Naive thymus-derived CD8-positive, alpha-beta T cell (primary cell): ENCODE measurements at regions not wholly inside any gene's neighbourhood (a gene's known extent, or its start where the extent isn't known, plus 50 kb on each side); places are given as distances from the start of the nearest gene placed in this dataset.
"Not testable (repeated sequence)": the region's sequence is repeated elsewhere in the genome, so short reads cannot be mapped to it uniquely, and the experiment has no call there.

Source experiments
- ATAC-seq, 2 donors: fragments of 150-1000 bp; cut with Tn5 transposase in 1 of 2; sonication (Bioruptor Pico), chemical (Tn5 transposase) in 1 of 2; 1 replicate in 1 of 2; 2 replicates in 1 of 2; pipeline ENCODE4 v1.10.0; 2021; ENCODE audit warnings: mild to moderate bottlenecking in 2 of 2, moderate library complexity in 2 of 2
- POLR2A ChIA-PET: fragments of 350-600 bp; sonication (Branson Sonifier 250); formaldehyde crosslinking; loops from one replicate; lab custom pipeline; 2021; ENCODE audit warnings: antibody characterized with exemption; lab: Charles Lee
- DNase-seq, 10 donors: peaks; one replicate each; pipeline versions ENCODE4 v3.0.0 to v3.0.0-alpha.2; 2020 to 2022
- H3K27ac Mint-ChIP-seq, 10 donors: one replicate each; pipeline ENCODE4 v1.8.0; 2020 to 2022; ENCODE audit warnings: mild to moderate bottlenecking in 10 of 10, mixed read lengths in 10 of 10, moderate library complexity in 4 of 10, inconsistent platforms in 1 of 10
- H3K27me3 Mint-ChIP-seq, 5 donors: one replicate each; pipeline ENCODE4 v1.8.0; 2021 to 2022; ENCODE audit warnings: mixed read lengths in 5 of 5
- H3K36me3 Mint-ChIP-seq, 3 donors: one replicate each; pipeline ENCODE4 v1.8.0; 2020 to 2022; ENCODE audit warnings: mixed read lengths in 3 of 3, mild to moderate bottlenecking in 2 of 3, inconsistent platforms in 1 of 3
- H3K4me1 Mint-ChIP-seq, 4 donors: one replicate each; pipeline ENCODE4 v1.8.0; 2021 to 2022; ENCODE audit warnings: mixed read lengths in 4 of 4
- H3K4me3 Mint-ChIP-seq, 10 donors: one replicate each; pipeline ENCODE4 v1.8.0; 2020 to 2022; ENCODE audit warnings: mild to moderate bottlenecking in 10 of 10, mixed read lengths in 10 of 10, moderate library complexity in 6 of 10, inconsistent platforms in 1 of 10
- H3K9me3 Mint-ChIP-seq, 9 donors: one replicate each; pipeline ENCODE4 v1.8.0; 2020 to 2022; ENCODE audit warnings: mixed read lengths in 9 of 9, mild to moderate bottlenecking in 3 of 9, inconsistent platforms in 1 of 9, moderate library complexity in 1 of 9

DNA sequence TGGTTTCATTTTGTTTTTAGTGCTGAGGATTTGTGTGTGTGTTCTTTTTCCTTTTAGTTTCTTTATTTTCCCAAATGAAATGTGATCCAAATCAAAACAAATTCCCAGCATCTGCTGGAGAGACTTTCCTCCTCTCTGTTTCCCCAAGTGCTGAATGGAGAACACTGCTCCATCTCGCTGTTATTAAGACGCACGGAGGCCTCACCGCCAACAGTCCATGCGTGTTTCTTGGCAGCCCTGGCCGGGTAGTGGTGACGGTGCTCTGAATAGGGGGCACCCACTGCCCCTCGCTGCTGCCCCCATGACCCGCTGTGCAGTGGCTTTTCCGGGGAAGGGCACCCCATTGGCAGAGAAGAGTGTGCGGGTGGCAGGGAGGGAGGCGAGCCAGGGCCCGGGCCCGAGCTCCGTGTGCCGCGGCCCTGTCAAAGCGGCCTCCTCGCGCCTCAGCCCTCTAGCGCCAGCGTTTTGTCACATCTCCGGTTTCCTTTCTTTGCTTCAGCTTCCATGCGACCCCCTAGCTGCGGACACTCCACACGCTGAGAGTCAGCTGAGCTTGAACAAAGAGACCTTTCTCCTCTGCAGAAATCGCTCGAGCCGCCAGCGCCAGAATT is 473.7 kb upstream of the SALL3 start:
- no peak overlapping the region for H3K4me3 Mint-ChIP-seq

DNA sequence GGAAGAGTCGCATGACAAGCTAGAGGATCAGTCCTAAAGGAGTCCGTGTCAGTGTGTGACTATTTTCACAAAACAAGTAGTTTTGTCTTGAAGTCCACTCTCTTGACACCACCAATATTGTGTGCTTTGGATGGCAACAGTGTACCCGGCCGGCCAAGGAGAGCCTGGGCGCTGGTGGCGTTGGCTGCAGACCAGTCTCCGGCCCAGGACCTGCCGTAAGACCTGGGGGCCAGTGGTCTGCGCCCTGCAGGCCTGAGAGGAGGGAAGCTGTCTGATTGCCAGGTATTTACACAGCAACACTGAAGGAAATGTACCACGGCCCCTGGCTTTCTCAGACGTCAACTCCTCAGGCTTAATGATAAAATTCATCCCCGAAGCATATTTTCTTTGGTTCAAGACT is 472.4 kb upstream of the SALL3 start:
- Mint-ChIP-seq H3K36me3 (no peaks in the 10 kb centered on the region), H3K27me3 (peaks cover 0 to 8% (median 0%) of the 10 kb centered on the region in 5 donors), H3K27ac (no peak overlapping the region), H3K9me3 (peaks cover 0 to 9% (median 0%) of the 10 kb centered on the region in 9 donors), H3K4me3 (peak overlapping the region in 1 of 10 donors; percentile 56), H3K4me1 (no peaks in the 10 kb centered on the region)
- POLR2A ChIA-PET, result no interaction called here
- DNase-seq (no peak), ATAC-seq (no peak)

More for the DNA sequence above, 473.7 kb upstream of the SALL3 start:
- peaks cover 0 to 8% (median 0%) of the 10 kb centered on the region in 5 donors for H3K27me3 Mint-ChIP-seq
- no peaks in the 10 kb centered on the region for H3K4me1 Mint-ChIP-seq
- no peaks in the 10 kb centered on the region for H3K36me3 Mint-ChIP-seq
- ATAC-seq (no peak), DNase-seq (no peak)
- no peak overlapping the region for H3K27ac Mint-ChIP-seq
- POLR2A ChIA-PET, result no interaction called here
- peaks cover 0 to 9% (median 0%) of the 10 kb centered on the region in 9 donors for H3K9me3 Mint-ChIP-seq

DNA sequence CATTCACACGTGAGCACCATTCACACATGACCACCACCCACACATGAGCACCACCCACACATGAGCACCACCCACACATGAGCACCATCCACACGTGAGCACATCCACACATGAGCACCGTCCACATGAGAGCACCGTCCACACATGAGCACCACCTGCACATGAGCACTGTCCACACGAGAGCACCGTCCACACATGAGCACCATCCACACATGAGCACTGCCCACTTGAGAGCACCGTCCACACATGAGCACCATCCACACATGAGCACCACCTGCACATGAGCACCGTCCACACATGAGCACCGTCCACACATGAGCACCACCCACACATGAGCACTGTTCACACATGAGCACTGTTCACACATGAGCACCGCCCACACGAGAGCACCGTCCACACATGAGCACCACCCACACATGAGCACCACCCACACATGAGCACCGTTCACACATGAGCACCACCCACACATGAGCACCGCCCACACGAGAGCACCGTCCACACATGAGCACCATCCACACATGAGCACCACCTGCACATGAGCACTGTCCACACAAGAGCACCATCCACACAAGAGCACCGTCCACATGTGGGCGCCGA is 471.3 kb upstream of the SALL3 start:
- ATAC-seq, H3K27ac Mint-ChIP-seq, H3K27me3 Mint-ChIP-seq, H3K4me1 Mint-ChIP-seq, POLR2A ChIA-PET, H3K36me3 Mint-ChIP-seq, H3K9me3 Mint-ChIP-seq, DNase-seq, H3K4me3 Mint-ChIP-seq: not testable (repeated sequence)

DNA sequence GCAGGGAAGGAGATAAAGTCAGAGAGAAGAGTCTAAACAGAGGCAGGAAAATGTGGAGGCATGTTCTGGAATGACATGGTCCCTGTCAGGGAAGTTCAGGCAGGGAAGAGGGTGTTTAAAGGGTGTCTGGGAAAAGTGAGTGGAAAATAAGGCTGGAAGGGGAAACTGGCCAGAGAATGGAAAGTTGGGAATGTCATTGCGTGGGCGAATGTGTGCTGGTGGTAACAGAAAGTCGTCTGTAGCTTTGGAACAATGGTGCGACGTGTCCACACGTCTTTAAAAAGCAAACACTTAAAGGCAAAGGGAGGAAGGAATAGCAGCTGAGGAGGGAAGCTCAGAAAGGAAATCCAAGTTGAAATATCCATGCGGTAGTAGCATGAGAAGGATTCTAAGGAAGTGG is 469.5 kb upstream of the SALL3 start:
- peaks cover 0 to 9% (median 0%) of the 10 kb centered on the region in 9 donors for H3K9me3 Mint-ChIP-seq
- DNase-seq (no peak), ATAC-seq (no peak)
- peaks cover 0 to 11% (median 0%) of the 10 kb centered on the region in 5 donors for H3K27me3 Mint-ChIP-seq
- no peaks in the 10 kb centered on the region for H3K4me1 Mint-ChIP-seq
- no peak overlapping the region for H3K27ac Mint-ChIP-seq
- H3K4me3 Mint-ChIP-seq, result no peak overlapping the region
- H3K36me3 Mint-ChIP-seq, result no peaks in the 10 kb centered on the region
- POLR2A ChIA-PET, result no interaction called here

DNA sequence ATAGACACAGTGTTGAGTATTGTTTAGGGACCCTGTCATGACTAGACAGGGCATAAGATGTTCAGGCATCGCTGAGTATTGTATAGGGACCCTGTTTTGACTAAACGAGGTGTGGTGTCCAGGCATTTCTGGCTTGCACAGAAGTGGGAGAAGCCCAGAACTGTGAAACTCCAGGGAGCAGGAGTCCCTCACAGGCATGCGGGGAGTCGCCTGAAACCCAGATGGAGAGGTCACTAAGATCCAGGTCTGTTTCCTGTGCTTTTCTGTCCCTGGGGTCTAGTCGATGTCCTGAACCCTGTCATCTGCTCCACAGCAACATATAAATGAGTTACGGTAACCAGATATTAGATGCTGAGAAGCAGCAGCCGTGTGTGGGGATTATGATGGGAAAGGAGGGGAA is 469.0 kb upstream of the SALL3 start:
- H3K27me3 Mint-ChIP-seq, result peaks cover 0 to 11% (median 0%) of the 10 kb centered on the region in 5 donors
- ATAC-seq, result no peak
- no peak overlapping the region for H3K4me3 Mint-ChIP-seq
- H3K27ac Mint-ChIP-seq, result no peak overlapping the region
- H3K36me3 Mint-ChIP-seq, result no peaks in the 10 kb centered on the region
- H3K4me1 Mint-ChIP-seq, result no peaks in the 10 kb centered on the region
- no peak for DNase-seq
- peaks cover 0 to 9% (median 0%) of the 10 kb centered on the region in 9 donors for H3K9me3 Mint-ChIP-seq
- POLR2A ChIA-PET, result no interaction called here

DNA sequence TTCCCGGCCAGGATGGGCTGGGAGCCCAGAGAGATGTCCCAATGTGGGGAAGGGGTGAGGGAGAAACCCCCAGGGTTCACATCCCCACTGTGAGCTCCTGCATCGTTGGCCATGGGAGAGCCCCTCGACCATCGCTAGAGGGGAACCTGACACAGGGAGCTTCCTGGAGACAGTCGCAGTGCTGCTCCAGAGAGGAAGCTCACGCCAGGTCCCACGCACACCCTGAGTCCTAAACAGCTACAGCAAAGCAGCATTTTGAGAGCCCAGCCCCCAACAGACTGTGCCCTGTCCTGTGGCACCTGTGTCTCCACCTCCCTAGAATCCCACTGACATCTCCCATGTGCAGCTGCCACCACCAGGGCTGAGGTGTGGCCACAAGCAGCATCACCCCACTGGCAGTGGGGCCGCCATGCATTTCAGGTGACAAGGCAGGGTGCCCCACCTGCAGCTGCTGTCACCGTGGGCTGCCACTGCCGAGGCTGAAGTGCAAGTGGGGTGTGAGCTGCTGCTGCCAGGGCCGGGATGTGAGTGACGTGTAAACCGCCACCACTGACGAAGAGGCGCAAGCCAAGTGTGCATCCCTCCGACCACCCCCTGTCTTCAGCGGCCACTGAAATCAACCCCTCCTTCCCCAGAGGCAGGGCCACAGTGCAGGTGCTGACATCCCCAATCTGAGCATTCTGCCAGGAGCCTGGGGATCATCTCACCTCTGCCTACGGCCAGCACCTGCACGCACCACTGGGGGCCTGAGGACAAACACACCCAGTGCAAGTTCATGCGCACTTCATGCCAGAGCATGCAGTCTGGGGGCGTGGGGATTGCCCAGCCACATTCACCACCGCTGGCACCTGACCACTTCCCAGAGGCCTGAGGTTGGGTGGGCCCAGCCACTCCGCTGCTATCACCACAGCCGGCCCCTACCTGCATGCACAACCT is 467.7 kb upstream of the SALL3 start:
- ATAC-seq, result no peak
- peaks cover 0 to 11% (median 0%) of the 10 kb centered on the region in 5 donors for H3K27me3 Mint-ChIP-seq

DNA sequence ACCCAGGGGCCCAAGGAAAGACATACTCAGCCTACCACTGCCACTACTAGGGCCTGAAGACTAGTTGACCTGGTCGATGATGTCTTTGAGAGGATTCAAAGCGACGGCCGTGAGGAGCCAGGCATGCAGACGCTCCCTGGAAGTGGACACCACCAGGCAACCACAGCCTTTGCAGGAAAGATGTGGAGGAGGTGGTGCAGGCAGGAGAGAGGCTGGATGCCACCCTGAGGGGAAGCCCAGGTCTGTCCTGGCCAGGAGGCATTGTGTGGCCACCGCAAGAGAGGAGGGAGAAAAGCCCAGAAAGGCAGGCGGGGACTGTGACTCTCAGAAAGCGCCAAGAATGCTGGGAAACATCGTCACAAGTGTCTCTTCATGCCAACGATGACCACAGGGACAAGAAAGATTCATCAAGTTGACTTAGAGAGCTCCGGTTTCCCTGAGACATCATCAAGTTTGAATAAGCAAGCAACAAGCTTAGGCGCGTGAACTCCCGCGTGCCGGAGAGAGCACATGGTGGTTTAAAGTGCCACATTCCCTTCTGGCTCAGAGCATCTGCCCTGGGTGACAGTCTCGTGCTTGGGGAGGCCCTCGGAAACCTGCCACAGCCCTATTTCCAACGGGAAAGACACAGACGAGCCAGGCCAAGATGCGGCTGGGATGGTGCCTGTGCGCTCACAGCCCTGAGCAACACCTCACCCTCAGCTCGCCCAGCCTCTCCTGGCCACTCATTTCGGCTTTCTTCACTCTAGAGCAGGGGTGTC is 464.5 kb upstream of the SALL3 start:
- no peak overlapping the region for H3K4me3 Mint-ChIP-seq
- no peaks in the 10 kb centered on the region for H3K36me3 Mint-ChIP-seq
- no peaks in the 10 kb centered on the region for H3K4me1 Mint-ChIP-seq
- H3K27ac Mint-ChIP-seq, result no peak overlapping the region
- H3K9me3 Mint-ChIP-seq, result peaks cover 0 to 2% (median 0%) of the 10 kb centered on the region in 9 donors
- DNase-seq (no peak), ATAC-seq (no peak)
- POLR2A ChIA-PET, result no interaction called here
- peaks cover 0 to 12% (median 0%) of the 10 kb centered on the region in 5 donors for H3K27me3 Mint-ChIP-seq

More for the DNA sequence above, 467.7 kb upstream of the SALL3 start:
- Mint-ChIP-seq H3K9me3 (peaks cover 0 to 9% (median 0%) of the 10 kb centered on the region in 9 donors), H3K27ac (no peak overlapping the region), H3K36me3 (no peaks in the 10 kb centered on the region), H3K4me3 (no peak overlapping the region), H3K4me1 (no peaks in the 10 kb centered on the region)
- POLR2A ChIA-PET, result no interaction called here
- DNase-seq, result no peak

DNA sequence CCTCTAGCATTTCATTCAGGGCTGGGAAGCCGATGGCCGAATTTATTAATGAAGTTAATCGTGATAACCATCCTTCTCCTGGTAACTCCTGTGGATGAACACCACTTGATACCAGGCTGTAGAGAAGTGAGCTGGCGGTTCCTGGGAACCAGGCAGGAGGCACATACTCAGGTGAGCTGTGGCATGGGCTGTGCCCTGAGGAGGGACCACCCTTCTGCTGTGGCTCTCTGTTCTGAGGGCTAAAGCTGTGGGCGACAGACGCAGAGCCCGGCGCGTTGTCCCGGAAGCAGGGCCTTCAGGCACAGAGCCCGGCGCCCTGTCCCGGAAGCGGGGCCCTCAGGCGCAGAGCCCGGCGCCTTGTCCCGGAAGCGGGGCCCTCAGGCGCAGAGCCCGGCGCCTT is 462.3 kb upstream of the SALL3 start:
- no peaks in the 10 kb centered on the region for H3K36me3 Mint-ChIP-seq
- no peak overlapping the region for H3K27ac Mint-ChIP-seq

DNA sequence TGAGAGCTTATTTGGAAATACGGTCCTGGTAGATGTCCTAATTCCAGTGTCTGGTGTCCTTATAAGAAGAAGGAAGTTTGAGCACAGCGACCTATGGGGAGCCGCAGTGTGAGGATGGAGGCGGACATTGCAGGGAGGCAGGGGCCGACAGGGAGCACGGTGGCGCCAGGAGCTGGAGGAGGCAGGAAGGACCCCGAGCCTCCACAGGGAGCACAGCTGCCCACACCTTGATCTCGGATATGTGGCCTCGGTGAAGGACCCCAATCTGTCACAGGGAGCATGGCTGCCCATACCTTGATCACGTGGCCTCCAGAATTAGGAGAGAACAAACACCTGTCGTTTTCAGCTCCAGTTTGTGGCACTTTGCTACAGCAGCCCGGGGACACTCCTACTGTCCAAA is 461.6 kb upstream of the SALL3 start:
- H3K27ac Mint-ChIP-seq, result no peak overlapping the region
- no peak for ATAC-seq
- H3K36me3 Mint-ChIP-seq, result no peaks in the 10 kb centered on the region
- peaks cover 0 to 11% (median 0%) of the 10 kb centered on the region in 5 donors for H3K27me3 Mint-ChIP-seq
- H3K9me3 Mint-ChIP-seq, result peaks cover 0 to 2% (median 0%) of the 10 kb centered on the region in 9 donors
- POLR2A ChIA-PET, result no interaction called here
- H3K4me3 Mint-ChIP-seq, result no peak overlapping the region
- no peaks in the 10 kb centered on the region for H3K4me1 Mint-ChIP-seq
- no peak for DNase-seq

More for the DNA sequence above, 462.3 kb upstream of the SALL3 start:
- Mint-ChIP-seq H3K4me1 (no peaks in the 10 kb centered on the region), H3K9me3 (peaks cover 0 to 2% (median 0%) of the 10 kb centered on the region in 9 donors), H3K27me3 (peaks cover 0 to 11% (median 0%) of the 10 kb centered on the region in 5 donors), H3K4me3 (no peak overlapping the region)
- ATAC-seq (no peak), DNase-seq (no peak)
- POLR2A ChIA-PET, result no interaction called here

DNA sequence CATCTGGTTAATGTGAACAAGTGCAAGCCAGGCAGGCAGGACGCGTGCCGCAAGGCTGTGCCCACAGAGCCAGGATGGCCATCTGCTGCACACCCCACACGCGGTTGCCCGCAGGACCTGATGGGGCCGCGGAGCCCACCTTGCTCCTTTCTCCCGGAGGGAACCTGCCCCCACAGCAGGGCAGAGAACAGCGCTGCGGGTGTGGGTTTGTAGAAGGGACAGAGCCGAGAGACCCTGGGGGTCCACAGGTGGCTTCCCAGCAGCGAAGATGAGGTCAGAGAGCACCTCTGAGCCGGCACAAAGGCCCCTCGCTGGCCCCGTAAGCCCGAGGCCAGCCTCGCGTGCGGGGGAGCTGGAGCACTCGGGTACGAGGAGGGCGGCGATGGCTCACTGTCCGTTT is 460.8 kb upstream of the SALL3 start:
- ATAC-seq (no peak), DNase-seq (no peak)
- H3K27ac Mint-ChIP-seq, result no peak overlapping the region
- H3K9me3 Mint-ChIP-seq, result peaks cover 0 to 2% (median 0%) of the 10 kb centered on the region in 9 donors
- no peak overlapping the region for H3K4me3 Mint-ChIP-seq
- H3K36me3 Mint-ChIP-seq, result no peaks in the 10 kb centered on the region
- POLR2A ChIA-PET, result no interaction called here
- peaks cover 0 to 15% (median 1%) of the 10 kb centered on the region in 5 donors for H3K27me3 Mint-ChIP-seq
- no peaks in the 10 kb centered on the region for H3K4me1 Mint-ChIP-seq

DNA sequence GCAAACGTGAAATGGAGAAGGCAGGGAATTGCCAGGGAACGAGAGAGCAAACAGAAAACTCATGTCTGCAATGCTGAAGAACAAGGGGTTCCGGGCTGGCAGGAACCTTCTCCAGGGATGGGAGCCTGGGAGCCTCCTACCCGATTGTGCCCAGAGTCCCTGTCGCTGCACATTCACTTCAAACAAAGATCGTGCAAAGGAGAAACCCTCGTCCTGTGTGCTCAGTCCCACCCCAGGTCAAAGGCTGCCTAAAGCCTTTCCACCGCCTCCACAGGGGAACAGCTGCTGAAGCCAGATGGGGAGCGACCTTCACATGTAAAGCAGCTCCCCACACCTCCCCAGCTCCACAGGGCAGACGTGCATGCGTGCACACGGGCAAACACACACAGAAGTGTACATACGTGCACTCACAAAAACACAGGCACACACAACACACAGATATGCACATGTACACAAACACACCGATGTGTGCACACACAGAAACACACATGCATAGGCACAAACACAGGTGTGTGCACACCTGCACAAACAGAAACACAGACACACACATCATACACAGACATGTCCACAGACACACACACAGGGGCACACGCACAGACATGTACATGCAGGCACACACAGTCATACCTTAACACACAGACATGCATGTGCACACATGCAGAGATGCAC is 460.1 kb upstream of the SALL3 start:
- no peak for DNase-seq
- Mint-ChIP-seq H3K9me3 (peaks cover 0 to 2% (median 0%) of the 10 kb centered on the region in 9 donors), H3K36me3 (no peaks in the 10 kb centered on the region), H3K4me1 (no peaks in the 10 kb centered on the region), H3K27ac (no peak overlapping the region), H3K27me3 (peaks cover 0 to 15% (median 1%) of the 10 kb centered on the region in 5 donors), H3K4me3 (no peak overlapping the region)
- no peak for ATAC-seq
- POLR2A ChIA-PET, result no interaction called here

DNA sequence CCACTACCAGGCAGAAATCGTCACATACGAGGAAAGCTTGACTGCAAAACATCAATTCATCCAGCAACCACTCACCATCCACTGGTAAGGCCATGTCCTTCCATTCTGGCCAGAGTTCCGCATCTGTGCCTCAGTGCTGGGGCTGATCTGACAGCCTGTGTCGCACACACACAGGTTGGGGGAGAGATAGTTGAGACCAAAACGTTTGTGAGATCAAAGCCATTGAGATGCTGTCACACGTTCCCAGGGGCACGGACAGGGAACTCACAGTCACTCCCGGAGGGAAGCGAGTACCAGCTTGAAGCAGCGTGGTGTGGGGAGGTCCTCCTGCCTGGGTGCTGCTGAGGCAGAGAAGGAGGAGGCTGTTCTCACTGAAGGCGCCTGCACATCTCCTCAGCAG is 458.5 kb upstream of the SALL3 start:
- Mint-ChIP-seq H3K4me1 (no peaks in the 10 kb centered on the region), H3K9me3 (peaks cover 0 to 2% (median 0%) of the 10 kb centered on the region in 9 donors), H3K27me3 (peaks cover 0 to 11% (median 1%) of the 10 kb centered on the region in 5 donors), H3K27ac (no peak overlapping the region), H3K4me3 (no peak overlapping the region), H3K36me3 (no peaks in the 10 kb centered on the region)
- POLR2A ChIA-PET, result no interaction called here
- DNase-seq (no peak), ATAC-seq (no peak)
